Hepatocyte (in vitro differentiated cells): ENCODE measurements at regions not wholly inside any gene's neighbourhood (a gene's known extent, or its start where the extent isn't known, plus 50 kb on each side); places are given as distances from the start of the nearest gene placed in this dataset.

Experiments
- EZH2 ChIP-seq: fragments of 200-600 bp; sonication (generic); IDR thresholded peaks from 2 replicates; pipeline ENCODE4 v1.6.1; 2016; ENCODE audit warnings: antibody characterized with exemption, mild to moderate bottlenecking, borderline replicate concordance
- EZH2phosphoT487 ChIP-seq: fragments of 200-600 bp; sonication (generic); IDR thresholded peaks from one replicate; pipeline ENCODE4 v1.6.1; 2018; ENCODE audit warnings: antibody characterized with exemption, mild to moderate bottlenecking, low read depth, moderate library complexity; ENCODE audit not compliant: unreplicated experiment, severe bottlenecking
- TF ChIP-seq, protein P1 (sequence below): fragments of 200-600 bp; sonication (generic); IDR thresholded peaks from 2 replicates; pipeline ENCODE4 v1.5.1; 2016; ENCODE audit warnings: antibody characterized with exemption, mild to moderate bottlenecking; ENCODE audit not compliant: poor library complexity

DNA sequence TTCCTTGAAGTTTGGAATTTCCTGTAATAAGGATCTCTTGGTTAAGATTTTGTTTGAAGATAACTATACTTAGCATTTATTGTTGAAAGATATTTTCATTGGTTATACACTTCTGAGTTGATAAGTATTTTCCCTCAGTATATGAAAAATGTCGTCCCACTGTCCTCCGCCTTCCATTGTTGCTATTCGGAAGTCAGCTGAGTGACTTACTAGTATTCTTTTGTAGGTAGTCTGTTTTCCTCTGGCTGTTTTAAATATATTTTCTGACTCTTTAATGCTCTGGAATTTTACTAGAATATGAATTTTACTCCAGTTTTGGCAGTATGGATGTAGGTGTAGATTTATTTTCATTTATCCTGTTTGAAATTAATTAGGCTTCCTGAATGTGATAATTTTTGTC, 498.7 kb upstream of the NFIA start:
- TF ChIP-seq, protein P1, sequence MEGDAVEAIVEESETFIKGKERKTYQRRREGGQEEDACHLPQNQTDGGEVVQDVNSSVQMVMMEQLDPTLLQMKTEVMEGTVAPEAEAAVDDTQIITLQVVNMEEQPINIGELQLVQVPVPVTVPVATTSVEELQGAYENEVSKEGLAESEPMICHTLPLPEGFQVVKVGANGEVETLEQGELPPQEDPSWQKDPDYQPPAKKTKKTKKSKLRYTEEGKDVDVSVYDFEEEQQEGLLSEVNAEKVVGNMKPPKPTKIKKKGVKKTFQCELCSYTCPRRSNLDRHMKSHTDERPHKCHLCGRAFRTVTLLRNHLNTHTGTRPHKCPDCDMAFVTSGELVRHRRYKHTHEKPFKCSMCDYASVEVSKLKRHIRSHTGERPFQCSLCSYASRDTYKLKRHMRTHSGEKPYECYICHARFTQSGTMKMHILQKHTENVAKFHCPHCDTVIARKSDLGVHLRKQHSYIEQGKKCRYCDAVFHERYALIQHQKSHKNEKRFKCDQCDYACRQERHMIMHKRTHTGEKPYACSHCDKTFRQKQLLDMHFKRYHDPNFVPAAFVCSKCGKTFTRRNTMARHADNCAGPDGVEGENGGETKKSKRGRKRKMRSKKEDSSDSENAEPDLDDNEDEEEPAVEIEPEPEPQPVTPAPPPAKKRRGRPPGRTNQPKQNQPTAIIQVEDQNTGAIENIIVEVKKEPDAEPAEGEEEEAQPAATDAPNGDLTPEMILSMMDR, result no peak
- TF ChIP-seq EZH2, result no peak
- TF ChIP-seq EZH2phosphoT487, result no peak
